ENCODE measurements at regions not wholly inside any gene's neighbourhood (a gene's known extent, or its start where the extent isn't known, plus 50 kb on each side); places are given as distances from the start of the nearest gene placed in this dataset.
"Not testable (repeated sequence)": the region's sequence is repeated elsewhere in the genome, so short reads cannot be mapped to it uniquely, and the experiment has no call there.

GRCh38 chr7:106345421-106346166 is 60.8 kb upstream of the NAMPT start:
- peak; percentile 37 to 43 for DNase-seq (ENCODE audit: low read depth in 2 of 2)

- DNase-seq (ENCODE audit: low read depth in 2 of 2): no peak
Observed at GRCh38 chr7:106344861-106345260, 60.1 kb upstream of the NAMPT start.

- no peak for DNase-seq (ENCODE audit: low read depth in 2 of 2)
Observed at GRCh38 chr7:106344211-106344610, 59.4 kb upstream of the NAMPT start.

- not testable (repeated sequence) for DNase-seq (ENCODE audit: low read depth in 2 of 2)
Observed at GRCh38 chr7:106342049-106342448, 57.3 kb upstream of the NAMPT start.

GRCh38 chr7:106340247-106340596 is 55.4 kb upstream of the NAMPT start:
- DNase-seq (ENCODE audit: low read depth in 2 of 2): not testable (repeated sequence)

- no peak for DNase-seq (ENCODE audit: low read depth in 2 of 2)
Observed at GRCh38 chr7:106339513-106340246, 54.9 kb upstream of the NAMPT start.

GRCh38 chr7:106337754-106338153 is 53.0 kb upstream of the NAMPT start:
- no peak for DNase-seq (ENCODE audit: low read depth in 2 of 2)

GRCh38 chr7:106335814-106336213 is 51.0 kb upstream of the NAMPT start:
- no peak for DNase-seq (ENCODE audit: low read depth in 2 of 2)
